Embryonic facial prominence (tissue), 1 donor: ENCODE measurements at regions not wholly inside any gene's neighbourhood (a gene's known extent, or its start where the extent isn't known, plus 50 kb on each side); places are given as distances from the start of the nearest gene placed in this dataset.
A peak's percentile ranks its signal among the peaks of the same experiment; 100 is the strongest.
"Not testable (repeated sequence)": the region's sequence is repeated elsewhere in the genome, so short reads cannot be mapped to it uniquely, and the experiment has no call there.

ENCODE experiments used
- DNase-seq: peaks from one replicate; pipeline ENCODE4 v3.0.0-alpha.2; 2016; ENCODE audit errors: extremely low spot score

DNA sequence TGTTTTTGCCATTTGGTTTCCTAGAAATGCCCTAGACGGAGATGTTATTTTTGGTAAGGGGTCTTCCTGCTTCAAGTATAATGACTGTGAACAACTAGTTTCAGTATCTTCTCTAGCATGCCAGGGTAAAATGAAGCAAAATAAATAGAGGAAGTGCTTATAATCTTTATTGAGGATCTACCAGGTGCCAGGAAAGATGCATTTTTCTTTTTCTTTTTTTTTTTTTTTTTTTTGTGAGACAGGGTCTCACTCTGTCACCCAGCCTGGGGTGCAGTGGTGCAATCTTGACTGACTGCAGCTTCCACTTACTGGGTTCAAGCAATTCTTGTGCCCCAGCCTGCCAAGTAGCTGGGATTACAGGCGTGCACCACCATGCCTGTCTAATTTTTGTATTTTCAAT is 146.6 kb upstream of the GRK3 start:
- DNase-seq: not testable (repeated sequence)

DNA sequence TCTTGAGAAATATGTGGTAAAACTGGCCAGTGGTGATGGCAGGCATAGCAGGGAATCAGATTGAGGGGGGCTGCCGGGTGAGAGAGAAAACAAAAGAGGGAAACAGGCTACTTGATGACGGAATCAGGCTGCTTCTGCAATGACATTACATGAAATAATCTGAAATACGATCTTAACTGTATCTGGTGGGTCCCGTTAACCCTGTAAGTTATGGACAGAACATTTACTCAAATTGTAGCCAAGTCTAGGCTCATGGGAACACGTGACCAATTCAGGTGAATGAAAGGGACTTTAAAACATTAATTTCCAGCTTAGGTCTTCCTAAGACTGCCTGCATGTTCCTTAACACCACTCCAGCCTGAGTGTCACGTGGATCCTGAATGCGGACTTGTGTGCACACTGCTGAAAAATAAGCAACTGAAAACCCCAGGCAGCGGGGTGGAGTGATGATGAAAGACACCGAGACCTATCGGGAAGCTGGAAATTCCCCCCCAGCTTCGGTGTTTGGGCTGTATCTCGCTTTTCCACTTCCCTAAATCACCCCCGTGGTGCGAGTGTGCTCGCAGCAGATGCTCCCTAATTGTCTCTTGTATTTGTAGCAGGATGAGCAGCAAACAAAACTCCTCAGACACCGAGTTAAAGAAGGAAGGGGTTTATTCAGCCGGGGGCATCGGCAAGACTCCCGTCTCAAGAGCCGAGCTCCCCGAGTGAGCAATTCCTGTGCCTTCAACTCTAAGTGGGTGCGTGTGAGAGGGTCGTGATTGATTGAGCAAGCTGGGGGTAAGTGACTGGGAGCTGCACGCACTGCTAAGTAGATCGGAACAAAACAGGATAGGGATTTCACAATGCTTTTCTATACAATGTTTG is 145.0 kb upstream of the GRK3 start:
- no peak for DNase-seq

DNA sequence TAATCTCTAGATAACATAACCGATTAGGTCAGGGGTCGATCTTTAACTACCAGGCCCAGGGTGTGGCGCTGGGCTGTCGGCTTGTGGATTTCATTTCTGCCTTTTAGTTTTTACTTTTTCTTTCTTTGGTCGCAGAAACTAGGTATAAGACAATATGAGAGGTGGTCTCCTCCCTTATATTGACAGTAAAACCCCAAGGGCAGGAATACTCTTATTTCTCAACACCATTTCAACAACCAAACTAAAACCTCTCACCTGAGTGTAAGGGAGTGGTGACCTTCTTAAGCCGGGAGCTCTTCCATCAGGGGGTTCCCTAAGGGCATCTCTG is 144.4 kb upstream of the GRK3 start:
- not testable (repeated sequence) for DNase-seq

DNA sequence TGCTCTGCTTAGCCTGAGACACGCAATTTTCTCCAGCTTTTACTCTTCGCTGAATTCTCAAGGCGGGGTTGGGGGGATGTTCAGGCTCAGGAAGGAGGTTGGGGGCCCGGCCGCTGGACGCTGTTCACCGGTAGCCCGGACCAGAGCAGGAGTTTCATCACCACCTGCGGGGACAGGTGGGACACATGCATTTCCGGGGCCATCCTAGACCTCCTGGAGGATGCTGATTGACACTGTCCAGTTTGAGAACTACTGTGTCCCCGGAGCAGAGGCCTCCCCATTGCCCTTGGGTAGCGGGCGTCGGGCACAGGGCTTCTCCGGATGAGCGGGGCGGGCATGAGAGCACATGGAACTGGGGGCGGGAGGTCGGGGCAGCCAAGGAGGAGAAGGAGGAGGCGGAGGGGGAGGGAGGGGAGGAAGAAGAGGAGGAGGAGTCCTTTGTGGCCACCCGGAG is 144.0 kb upstream of the GRK3 start:
- DNase-seq: no peak

DNA sequence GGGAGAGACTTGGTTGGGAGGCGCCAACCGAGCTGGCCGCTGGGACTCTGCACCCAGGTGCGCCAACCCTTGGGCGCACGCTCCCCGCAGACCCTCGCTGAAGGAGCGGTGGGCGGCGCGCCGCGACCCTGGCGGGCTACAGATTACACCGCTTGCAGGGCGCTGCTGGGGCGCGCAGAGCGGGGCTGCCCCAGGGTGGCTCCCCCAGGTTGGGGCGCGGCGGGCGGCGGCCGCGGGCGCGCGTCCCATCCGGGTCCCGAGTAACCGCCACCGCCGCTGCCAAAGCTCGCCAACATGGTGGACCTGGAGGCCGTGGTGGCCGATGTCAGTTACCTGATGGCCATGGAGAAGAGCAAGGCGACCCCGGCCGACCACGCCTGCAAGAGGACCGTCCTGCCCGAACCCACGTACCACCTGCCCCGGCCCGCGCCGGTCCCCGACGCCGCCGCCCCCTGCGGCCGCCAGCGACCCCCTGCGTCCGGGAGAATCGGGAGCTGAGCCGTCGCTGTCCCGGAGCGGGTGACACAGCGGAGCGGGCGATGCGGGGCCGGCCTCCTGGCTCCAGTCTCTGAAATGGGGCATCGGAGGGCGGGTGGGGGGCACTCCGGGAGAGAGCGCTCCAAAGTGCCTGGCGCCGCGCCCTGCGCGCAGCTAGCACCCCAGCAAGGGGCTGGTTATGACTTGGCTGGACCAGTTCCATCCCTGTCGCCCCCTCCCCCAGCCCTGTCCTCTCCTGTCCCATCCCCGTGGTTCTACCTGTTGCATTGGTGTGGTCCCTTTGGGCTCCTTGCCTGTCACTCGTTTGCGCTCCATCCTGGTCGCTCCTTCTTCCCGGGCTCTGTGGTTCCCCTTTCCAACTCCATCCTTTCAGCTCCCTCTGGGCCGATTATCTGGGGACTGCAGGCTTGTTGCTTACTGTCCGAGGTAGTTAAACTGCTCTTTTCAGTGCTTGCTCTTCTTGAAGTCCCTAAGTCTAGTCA is 143.3 kb upstream of the GRK3 start:
- DNase-seq: no peak

DNA sequence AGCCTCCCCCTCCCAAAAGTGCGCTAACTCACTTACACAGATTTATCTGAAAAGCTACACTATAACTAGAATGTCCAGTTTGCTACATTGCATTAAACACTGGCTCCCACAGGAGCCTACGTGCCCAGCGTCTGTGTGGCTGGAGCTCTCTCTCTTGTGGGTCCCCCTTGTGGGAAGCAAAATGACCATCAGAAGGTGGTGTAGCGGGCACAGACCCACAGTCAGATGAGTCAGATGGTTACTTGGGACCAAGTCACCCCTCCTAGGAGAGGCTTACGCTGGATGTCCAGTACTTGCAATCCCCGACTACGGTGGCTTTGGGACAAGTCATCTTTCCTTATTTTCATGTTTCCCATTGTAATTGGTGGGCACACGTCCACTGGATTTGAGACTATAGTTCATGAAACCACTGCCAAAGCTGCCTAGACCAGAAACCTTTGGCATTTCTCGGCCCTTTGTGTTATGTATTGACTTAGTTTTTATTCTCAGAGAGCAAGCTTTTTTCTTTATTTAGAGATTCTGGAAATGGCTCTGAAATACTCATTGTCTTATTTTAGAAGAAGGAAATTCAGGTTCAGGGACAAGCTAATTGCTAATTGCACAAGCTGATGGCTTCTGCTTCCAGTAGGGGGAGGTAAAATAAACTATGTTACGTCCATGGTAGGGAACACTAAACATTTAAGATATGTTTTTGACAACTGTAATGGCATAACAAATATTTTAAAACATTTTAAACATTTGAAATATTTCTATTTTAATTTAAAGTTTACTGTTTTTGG is 137.8 kb upstream of the GRK3 start:
- DNase-seq: not testable (repeated sequence)

DNA sequence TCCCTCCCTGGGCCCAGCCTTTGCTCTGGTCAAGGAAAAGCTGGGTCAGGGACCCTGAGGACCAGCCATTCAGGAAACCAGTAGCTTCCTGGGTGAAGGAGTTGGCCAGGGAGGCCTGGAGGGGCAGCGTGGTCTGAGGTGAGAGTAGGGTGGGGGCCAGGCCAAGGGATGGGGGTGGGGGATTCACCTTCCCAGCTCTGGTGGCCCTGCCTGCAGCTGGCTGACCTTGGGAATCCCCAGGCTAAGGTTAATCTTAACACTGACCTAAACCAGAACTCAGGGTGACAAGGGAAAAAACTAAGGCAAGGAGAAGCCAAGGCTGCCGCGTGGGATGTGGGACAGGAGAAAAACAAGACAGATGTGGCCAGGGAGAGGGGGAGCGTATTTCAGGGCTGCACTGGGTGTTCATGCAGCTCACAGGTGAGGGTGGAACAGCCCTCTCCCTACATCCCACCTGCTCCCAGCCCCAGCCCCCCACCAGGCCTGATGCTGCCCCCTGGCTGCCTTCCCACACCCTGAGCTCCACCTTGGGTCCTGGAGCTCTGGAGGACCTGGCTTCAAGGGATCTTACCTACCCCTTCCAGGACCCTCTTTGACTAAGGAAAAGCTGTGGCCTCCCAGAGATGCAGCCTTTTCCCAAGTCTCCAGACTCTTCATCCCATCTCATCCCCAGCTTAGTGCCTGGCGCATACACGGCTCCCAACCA is 132.7 kb upstream of the GRK3 start:
- not testable (repeated sequence) for DNase-seq

DNA sequence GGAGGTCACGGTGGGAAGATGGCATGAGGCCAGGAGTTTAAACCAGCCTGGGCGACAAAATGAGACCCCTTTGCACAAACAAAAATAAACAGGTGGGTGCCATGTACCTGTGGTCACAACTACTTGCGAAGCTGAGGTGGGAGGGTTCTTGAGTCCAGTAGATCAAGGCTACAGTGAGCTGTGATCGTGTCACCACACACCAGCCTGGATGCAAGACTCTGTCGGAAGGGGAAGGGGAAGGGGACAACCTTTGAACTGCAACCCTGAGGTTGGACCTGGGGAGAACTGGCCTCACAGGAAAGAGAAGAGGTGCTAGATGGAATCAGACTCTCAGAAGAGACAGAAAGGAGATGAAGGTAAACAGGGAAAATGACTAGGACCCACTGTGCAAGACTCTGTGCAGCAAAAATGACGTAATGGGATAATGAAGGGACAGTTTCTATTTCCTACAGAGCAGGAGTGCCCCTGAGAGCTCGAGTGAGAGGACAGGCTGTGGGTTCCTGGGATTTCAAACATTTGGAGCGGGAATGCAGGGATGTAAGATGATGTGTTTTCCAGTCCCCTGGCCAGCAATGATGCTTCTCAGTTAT is 131.0 kb upstream of the GRK3 start:
- DNase-seq: not testable (repeated sequence)

DNA sequence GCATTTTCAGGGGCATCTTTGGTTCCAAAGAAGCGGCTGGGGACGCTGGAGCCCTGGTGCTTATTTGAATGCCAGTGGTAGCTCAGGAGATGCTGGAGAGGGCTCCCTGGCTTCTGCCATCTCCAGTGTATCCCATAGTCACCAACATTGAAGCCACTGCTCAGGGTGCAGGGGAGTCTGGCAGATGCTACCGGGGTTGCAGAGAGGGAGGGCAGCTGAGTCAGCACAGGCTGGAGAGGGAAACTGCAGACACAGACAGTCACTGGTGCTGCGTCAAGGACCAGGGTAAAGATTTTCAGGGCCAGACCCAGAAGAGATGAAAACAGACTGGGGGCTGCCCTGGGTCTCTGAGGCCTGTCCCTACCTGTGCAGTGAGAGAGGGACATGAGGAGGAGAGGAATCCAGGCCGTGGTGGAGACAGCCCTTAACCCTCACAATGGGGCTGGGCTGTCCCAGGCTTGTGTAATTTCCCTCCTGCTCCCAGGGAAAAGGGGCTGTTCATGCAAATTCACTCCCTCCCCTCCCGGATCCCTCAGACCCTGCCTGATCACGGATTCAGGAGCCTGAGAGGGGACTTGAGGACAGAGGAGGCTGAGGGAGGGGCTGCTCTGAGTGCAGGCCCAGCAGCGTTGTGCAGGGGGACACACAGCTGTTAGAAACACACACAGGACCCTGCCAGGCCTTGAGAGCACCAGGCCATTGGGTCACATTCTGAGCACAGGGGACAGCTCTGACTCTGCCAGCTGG is 126.9 kb upstream of the GRK3 start:
- no peak for DNase-seq

DNA sequence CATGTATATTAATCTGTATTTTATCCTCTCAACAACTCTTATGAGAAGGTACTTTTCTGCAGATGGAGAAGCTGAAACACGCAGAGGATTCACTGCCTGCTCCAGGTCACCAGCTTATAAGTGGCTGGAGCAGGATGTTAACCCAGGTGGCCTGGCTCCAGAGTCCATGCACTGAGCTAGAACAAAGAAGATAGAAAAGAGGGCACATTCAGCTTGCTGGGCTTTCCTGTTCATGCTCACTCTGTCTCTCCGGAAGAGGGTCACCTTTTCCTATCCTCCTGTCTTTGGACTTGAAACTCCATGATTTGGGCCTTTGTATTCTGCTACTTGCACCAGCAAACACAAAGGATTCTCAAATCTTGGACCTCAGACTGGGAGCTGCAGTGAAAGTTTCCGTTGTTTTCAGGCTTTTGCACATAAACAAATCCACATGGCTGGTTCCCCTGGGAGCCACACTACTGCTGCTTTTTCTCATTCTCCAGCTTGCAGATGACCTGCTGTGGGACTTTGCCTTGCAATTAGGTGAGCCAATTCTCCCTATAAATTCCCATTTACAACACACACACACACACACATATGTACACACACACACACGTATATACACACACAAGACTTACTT is 117.3 kb upstream of the GRK3 start:
- DNase-seq: no peak

DNA sequence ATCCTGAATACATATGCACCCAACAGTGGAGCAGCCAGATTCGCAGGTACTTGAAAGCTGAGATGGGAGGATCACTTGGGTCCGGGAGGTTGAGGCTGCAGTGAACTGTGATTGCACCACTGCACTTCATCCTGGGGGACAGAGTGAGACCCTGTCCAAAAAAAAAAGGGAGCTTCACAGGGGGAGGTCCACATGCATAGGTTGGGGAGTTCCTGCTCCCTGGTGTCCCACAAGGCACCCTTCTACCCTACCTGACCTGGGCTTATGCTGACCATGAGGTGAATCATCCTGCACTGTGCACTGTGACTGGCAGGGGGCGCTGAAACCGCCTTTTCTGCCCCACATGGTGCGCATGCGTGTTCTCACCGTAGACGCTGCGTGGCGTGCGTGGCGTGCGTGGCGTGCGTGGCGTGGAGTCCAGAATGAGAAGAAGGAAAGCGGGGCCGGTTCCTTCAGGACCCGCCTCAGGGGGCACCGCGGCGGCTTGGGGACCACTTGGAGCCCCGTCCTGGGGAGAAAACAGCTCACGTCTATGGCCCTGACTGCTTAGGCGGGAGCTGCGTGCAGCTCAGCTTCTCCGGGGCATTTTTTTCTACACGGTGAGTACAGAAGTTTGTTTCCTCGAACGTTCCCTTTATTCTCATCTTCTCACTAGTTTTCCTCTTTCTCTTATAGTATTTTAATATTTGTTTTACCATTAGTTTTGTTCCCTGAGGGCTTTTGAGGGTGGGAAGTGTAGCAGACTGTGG is 116.6 kb upstream of the GRK3 start:
- DNase-seq: peak; percentile 56

DNA sequence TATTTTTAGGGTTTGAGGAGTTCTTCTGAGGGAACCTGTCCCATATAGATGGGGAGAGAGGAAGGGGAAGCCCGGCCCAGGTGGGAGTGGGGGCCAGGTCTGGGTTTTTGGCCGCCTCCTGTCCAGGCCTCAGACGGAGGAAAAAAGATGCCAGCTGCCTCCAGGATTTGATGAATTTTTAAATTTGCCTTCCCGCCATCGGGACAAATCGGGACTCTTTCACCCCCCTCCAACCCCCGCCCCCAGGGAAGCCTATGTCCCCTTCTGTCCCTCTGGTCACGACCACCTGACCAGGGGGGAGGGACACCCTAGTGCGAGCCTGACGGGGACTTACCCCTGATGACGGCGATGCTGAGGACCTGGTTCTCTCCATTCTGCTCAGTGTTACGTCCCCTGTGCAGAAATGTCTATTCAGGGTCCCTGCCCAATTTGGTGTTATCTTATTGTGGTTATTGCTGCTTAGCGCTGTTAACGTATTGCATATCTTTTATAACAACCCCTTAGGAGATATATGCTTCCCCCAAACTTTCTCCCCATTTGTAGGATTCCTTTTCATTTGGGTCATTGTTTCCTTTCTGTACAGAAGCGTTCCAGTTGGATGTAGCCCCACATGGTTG is 115.9 kb upstream of the GRK3 start:
- DNase-seq: no peak

DNA sequence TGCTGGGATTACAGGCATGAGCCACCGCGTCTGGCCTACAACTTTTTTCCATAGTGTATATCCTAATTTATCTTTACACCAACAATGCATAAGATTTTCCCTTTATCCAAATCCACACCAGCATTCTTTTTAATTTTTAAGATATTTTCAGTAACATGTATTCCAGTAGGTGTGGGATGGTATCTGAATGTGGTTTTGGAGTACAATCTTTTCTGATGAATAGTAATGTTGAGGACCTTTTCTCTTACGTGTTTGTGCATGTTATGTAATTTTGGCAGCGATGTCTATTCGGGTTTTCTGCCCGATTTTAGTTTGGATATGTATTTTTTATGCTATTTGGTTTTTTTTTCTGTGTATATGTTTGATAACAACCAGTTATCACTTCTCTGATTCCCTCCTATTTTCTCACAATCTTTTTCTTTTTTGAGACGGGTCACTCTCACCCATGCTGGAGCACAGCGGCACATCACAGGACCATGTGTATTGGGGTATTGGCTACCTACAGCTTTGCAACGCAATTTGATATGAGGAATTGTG is 114.6 kb upstream of the GRK3 start:
- no peak for DNase-seq

DNA sequence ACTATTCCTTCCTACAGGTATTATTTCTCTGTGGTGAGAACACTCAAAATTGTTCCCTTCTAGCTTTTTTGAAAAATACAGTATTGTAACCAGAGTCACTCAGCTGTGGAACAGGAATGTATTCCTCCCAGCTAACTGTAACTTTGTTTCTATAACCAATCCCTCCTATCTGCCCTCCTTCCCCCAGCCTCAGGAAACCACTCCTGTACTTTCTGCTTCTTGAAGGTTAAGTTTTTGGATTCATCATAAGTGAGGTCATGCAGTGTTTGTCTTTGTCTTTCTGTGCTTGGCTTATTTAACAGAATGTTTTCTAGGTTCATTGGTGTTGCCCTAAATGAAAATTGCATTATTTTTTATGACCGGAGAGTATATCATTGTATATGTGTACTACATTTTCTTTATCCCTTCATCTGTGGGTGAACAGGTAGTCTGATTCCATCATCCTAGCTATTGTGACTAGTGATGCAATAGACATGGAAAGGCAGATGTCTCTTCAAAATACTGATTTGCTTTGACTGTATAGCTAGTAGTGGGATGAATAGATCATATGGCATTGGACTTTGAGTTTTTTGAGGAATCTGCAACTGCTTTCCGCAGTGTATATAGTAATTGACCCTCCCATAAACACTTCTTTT is 112.9 kb upstream of the GRK3 start:
- DNase-seq: no peak

DNA sequence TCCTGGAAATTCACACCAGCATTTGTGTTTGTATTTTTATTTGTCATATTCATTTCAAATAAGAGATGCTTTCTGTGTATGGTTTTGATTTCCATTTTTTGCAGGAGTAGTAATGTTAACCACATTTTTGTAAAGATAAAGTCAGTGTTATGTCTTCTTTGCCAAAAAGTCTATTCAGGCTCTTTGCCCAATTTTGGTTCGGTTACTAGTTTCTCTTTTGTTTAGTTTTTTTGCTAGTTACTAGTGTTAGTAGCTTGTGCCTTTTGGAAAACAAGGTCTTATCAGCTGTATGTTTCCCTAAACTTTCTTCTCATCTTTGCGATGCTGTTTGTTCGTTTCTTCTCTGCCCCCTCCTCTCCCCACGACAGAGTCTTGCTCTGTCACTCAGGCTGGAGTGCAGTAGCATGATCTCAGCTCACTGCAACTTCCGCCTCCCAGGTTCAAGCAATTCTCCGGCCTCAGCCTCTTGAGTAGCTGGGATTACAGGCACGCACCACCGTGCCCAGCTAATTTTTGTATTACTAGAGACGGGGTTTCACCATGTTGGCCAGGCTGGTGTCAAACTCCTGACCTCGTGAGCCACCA is 112.3 kb upstream of the GRK3 start:
- DNase-seq: no peak

DNA sequence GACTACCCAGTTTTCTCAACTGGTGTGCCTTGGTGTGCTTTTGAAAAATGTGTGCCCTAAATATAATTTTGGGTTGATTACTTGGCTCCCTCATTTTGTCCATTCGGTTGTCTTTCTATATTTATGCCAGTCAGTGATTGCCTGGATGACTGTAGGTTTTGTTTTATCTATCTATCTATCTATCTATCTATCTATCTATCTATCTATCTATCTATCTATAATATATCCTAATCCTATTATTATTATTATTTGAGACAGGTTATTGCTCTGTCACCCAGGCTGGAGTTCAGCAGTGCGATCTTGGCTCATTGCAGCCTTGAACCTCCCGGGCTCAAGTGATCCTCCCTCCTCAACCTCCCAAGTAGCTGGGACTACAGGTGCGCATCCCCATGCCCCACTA is 111.4 kb upstream of the GRK3 start:
- no peak for DNase-seq

DNA sequence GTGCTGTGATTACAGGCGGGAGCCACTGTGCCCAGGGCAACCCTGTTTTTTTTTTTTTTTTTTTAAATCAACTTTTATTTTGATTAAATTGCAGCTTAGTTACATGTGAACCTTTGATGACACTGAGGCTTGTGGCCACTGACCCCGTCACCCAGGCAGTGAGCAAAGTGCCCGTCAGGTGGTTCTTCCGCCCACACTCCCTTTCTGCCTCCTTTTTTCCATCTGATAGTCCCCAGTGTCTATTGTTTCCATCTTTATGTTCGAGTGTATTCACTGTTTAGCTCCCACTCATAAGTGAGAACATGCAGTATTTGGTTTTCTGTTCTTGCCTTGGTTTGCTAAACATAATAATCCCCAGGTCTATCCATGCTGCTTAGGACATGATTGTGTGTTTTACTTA is 110.9 kb upstream of the GRK3 start:
- DNase-seq: no peak
